ENCODE measurements at regions not wholly inside any gene's neighbourhood (a gene's known extent, or its start where the extent isn't known, plus 50 kb on each side); places are given as distances from the start of the nearest gene placed in this dataset.

DNA sequence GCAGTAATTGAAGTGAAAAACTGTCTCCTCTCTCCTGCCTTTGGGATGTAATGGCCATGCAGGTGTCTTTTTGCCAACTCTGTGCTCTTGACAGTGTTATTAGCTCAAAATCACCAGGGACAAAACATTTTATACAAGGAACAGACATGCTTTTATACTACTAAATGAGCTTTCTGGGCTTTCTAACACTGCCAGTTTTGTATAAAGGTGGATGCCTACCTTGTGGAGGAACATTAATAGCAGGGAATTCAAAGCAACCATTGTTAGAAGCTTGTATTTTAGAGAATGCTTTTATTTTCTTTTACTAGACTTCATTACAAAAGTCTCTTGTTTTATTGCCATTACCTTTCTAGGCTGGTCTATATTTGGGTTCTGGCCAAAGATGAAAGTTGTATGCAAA, 54.7 kb upstream of the ARSJ start:
- H3K9me3 ChIP-seq = no peaks in the 10 kb centered on the region
- H3K27ac ChIP-seq = no peak overlapping the region
- no peaks in the 10 kb centered on the region for H3K4me1 ChIP-seq
- ATAC-seq (no peak), DNase-seq (no peak)
- no peak for TF ChIP-seq POLR2A (IDR thresholded peaks at IDR 0.05)
- TF ChIP-seq, protein P1, sequence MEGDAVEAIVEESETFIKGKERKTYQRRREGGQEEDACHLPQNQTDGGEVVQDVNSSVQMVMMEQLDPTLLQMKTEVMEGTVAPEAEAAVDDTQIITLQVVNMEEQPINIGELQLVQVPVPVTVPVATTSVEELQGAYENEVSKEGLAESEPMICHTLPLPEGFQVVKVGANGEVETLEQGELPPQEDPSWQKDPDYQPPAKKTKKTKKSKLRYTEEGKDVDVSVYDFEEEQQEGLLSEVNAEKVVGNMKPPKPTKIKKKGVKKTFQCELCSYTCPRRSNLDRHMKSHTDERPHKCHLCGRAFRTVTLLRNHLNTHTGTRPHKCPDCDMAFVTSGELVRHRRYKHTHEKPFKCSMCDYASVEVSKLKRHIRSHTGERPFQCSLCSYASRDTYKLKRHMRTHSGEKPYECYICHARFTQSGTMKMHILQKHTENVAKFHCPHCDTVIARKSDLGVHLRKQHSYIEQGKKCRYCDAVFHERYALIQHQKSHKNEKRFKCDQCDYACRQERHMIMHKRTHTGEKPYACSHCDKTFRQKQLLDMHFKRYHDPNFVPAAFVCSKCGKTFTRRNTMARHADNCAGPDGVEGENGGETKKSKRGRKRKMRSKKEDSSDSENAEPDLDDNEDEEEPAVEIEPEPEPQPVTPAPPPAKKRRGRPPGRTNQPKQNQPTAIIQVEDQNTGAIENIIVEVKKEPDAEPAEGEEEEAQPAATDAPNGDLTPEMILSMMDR (IDR thresholded peaks at IDR 0.05) = no peak
- H3K36me3 ChIP-seq = no peaks in the 10 kb centered on the region
- intact Hi-C loops (cut with DNase I) = no loop called here
- H3K4me3 ChIP-seq = no peak overlapping the region
- H3K27me3 ChIP-seq = no peaks in the 10 kb centered on the region

DNA sequence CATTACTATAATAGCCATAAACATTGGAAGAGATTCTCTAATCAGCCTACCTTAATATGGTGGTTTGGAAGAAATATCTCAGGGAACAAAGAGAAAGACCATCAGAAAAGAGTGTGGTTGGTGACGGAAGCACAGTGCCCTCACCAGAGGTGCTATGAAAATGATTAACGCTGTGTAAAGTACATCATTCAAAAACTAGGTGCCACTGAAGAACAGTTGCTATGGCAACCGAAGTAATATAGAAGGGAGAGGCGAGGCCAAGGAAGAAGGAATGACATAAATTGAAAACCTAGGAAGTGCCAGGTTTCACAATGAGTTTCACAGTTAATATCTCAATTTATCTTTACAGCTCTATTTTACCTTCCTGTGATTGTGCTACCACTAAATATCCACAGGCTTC, 57.0 kb upstream of the ARSJ start:
- Histone ChIP-seq H3K4me3 (no peak overlapping the region), H3K4me1 (no peaks in the 10 kb centered on the region), H3K27me3 (no peaks in the 10 kb centered on the region), H3K36me3 (no peaks in the 10 kb centered on the region), H3K27ac (no peak overlapping the region), H3K9me3 (no peaks in the 10 kb centered on the region)
- DNase-seq = no peak
- WGBS, 4 donors = 86 to 90% (median 90%) methylated on average over 4 of the region's 4 CpGs
- intact Hi-C loops (cut with DNase I) = no loop called here
- no peak for ATAC-seq
- TF ChIP-seq POLR2A (IDR thresholded peaks at IDR 0.05) = no peak
- TF ChIP-seq, protein P1 (IDR thresholded peaks at IDR 0.05) = no peak

DNA sequence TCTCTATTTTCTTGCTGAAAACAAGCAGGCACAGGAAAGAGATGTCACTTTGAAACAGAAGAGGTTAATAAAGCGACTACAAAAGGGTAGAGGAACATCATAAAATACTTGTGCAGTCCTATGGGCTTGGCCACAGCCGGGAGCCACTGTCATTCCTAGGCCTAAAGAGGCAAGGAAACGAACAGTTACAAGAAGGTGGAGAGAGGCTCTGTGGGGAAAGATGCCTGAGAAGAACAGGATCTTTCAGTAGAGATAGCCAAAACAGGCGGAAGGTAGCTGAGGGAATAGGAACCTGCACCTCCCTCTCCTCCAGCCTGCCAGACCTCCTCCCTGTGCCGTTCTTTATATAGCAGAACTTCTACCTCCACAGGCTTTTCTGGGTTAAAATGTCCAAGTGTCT, 57.4 kb upstream of the ARSJ start:
- intact Hi-C loops (cut with DNase I) = no loop called here
- Histone ChIP-seq H3K27ac (no peak overlapping the region), H3K4me3 (no peak overlapping the region), H3K36me3 (no peaks in the 10 kb centered on the region), H3K9me3 (no peaks in the 10 kb centered on the region), H3K27me3 (no peaks in the 10 kb centered on the region), H3K4me1 (no peaks in the 10 kb centered on the region)
- ATAC-seq (no peak), DNase-seq (no peak)
- 80 to 82% (median 80%) methylated on average over 5 of the region's 5 CpGs for WGBS, 4 donors
- TF ChIP-seq, protein P1 (IDR thresholded peaks at IDR 0.05) = no peak
- no peak for TF ChIP-seq POLR2A (IDR thresholded peaks at IDR 0.05)

DNA sequence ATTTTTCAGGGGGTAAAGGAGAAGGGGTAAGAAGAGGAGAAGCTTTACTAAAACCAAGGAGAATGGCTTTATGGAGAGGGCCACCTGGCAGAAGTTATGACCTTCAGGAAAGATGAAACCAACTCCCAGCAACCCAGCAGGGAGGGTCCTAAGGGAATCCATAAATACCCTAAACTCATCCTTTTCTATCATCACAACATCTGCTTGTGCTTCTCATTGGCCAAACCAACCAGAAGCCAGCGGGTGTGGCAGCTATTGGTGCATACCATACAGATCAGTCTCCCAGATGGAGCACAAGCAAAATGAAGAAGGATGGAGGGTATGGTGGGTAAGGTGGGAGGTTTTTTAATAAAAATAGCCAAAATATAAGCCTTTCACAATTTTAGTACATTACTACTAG, 58.5 kb upstream of the ARSJ start:
- TF ChIP-seq, protein P1 (IDR thresholded peaks at IDR 0.05) = no peak
- no peak for TF ChIP-seq POLR2A (IDR thresholded peaks at IDR 0.05)
- 87 to 96% (median 93%) methylated on average over 1 of the region's 1 CpG for whole genome bisulfite sequencing, 4 donors

More for the DNA sequence above, 58.5 kb upstream of the ARSJ start:
- Histone ChIP-seq H3K9me3 (no peaks in the 10 kb centered on the region), H3K27ac (no peak overlapping the region), H3K4me1 (no peaks in the 10 kb centered on the region), H3K36me3 (no peaks in the 10 kb centered on the region), H3K27me3 (no peaks in the 10 kb centered on the region), H3K4me3 (no peak overlapping the region)
- ATAC-seq (no peak), DNase-seq (no peak)
- intact Hi-C loops (cut with DNase I) = no loop called here
